GM18502 (cell line): ENCODE measurements at regions not wholly inside any gene's neighbourhood (a gene's known extent, or its start where the extent isn't known, plus 50 kb on each side); places are given as distances from the start of the nearest gene placed in this dataset.
"Not testable (repeated sequence)": the region's sequence is repeated elsewhere in the genome, so short reads cannot be mapped to it uniquely, and the experiment has no call there.

Experiments used
- ATAC-seq: cut with Tn5 transposase; IDR thresholded peaks from one replicate; pipeline ENCODE4 v1.9.1; 2021; ENCODE audit warnings: mild to moderate bottlenecking; ENCODE audit not compliant: unreplicated experiment, poor library complexity

DNA sequence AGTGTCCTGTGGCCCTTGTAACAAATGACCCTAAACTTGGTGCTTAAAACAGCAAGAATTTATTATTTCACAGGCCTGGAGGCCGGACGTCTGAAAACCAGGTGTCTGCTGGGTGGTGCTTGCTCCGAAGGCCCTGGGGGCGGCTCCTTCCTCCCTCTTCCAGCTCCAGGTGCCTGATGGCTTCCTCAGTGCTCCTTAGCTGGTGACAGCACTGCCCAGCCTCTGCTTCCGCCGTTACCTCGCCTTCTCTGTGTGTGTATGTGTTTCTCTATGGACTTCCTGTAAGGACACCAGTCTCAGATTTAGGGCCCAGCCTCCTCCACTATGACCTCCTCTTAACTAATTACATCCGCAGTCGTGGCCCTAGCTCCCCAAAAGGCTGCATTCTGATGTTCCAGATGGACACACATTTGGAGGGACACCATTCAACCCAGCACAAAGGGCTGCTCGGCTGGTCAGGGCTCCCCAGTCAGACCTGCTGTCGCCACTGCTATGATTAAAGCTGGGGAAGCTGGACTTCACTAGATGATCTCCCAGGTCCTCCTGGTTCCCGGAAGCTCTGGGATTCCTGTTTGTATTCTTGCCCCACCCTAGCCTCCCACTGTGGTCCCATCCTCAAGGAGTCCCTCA is 172.8 kb downstream of the IRF8 start:
- ATAC-seq = no peak

DNA sequence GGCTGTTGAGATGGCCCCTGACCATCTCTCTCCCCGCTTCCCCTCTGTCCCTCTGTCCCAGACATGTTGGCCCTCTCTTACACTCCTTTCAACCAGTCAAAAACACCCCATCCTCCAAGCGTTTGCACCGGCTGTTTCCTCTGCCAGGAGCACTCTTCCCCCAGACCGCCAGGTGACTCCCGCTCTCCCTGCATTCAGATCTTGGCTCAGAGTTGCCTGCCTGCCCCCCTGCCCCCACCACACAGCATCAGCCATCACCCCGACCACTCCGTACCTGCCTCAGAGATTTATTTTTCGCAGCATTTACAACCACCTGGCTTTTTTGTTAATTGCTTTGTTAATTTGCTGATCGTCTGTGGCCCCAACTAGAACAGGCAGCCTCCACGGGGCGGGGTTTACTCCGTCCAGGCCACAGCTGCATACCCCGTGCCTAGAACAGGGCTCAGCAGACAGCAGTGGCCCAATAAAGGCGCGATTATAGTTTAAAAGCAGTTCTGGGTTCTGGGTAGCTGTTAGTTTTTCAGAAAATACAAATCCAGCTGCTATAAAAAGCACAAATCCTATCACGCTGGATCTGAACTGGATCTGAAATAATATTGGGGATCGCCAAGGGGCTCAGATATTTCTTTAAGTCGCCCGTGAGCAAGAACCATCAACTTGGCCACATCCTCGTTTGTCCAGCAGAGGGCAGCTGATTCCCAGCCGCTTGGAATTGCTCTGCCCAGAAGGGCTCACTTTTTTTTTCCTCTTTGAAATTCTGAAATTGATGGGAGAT is 173.6 kb downstream of the IRF8 start:
- ATAC-seq = no peak

DNA sequence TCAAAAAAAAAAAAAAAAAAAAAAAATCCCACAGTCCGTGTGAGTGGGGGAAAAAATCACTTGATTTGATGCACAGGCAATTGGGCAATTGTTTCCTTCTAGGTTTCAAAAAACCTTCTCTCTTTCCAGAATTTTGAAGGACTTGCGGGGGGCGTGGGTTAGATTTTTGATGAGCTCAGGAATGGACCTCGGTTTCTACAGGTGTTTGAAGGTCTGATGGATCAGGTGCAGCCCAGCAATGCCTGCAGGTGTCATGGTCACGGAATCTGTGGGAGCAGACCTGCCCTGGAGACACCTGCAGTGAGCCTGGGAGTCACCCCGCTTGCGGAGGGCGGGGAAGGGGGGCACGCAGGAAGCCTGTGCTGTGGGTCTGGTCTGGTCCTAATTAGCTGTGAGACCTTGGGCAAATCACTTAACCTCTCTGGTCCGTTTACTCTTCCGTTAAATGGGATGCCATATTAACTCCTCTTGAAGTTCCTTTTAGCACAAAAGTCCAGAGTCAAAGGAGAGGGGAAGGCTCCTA is 174.2 kb downstream of the IRF8 start:
- no peak for ATAC-seq

DNA sequence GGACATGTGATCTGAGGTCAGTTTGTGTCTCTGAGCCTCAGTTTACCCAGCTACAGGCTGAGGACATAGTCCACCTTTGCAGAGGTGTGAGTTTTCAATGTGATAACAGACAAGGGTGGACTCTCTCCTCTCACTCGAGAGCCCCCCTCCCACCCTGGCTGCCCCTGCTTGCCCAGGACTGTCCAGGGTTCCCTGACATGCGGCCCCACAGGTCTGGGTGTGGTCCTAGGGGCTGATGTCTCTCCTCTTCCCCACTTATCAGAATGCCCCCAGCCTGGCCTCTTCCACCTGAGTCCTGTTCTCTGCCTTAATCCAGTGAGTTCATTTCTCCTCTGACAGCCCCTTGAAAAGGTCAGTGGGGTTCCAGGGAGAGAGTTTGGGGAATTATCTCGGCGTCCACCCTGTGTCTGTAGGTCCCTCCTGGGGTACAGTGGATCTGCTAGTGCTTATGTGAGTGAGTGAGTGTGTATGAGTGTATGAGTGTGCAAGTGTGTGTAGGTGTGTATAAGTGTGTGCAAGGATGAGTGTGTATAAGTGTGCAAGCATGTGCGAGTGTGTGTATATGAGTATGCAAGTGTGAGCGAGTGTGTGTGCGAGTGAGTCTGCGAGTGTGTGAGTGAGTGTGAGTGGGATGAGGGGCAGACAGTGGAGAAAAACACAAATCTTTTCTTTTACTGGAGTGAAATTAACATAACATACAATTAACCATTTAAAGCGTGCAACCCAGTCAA is 175.0 kb downstream of the IRF8 start:
- no peak for ATAC-seq

DNA sequence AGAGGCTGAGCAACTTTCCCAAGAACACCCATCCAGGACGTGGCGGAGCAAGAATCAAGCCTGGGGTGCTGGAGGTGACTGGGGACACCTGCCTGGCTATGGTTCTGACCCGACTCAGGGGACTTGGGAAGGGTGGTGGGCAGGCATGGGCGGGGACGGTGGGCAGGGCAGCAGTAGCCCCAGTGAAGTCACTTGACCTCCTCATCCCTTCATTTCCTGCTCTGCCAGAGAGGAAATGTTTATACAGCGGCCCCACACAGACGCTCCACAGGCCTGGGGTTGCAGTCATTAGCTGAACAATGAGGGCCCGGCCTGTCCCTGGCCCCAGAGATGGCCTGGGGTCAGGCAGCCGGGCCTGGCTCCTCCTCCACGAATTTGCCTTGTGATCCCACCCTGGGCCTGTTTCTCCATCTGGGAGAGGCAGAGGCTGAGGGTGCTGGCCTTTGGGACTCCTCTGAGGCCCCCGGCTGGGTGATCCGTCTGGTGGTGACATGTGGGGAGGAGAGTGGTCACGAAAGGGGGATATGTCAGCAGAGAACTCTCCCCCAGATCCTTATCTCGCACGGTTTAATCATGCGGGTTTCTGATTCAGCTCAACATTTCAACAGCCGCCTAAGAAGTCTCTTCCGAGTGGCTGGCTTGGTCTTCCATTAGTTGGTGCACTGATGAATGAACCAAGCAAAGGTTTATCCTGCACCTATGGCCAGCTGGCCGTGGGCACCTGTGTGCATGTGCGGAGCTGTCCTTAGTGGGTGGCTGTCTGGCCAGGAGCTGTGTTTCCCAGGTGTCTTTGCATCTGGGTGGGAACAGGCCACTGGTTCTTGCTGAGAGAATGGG is 175.9 kb downstream of the IRF8 start:
- no peak for ATAC-seq

DNA sequence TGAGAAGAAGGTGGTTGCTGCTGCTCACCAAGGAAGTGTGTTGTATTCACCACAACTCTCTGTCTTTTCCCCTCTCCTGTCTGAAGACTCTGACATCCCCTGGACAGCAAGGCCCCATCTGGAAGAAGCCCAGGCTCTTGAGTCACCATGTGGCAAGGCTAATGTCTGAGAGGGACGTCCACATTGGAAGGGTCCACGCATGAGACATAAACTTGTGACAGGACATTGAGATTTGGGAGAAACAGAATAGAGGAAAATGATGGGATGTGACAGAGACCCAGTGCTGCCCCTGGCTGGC is 176.5 kb downstream of the IRF8 start:
- ATAC-seq = no peak

DNA sequence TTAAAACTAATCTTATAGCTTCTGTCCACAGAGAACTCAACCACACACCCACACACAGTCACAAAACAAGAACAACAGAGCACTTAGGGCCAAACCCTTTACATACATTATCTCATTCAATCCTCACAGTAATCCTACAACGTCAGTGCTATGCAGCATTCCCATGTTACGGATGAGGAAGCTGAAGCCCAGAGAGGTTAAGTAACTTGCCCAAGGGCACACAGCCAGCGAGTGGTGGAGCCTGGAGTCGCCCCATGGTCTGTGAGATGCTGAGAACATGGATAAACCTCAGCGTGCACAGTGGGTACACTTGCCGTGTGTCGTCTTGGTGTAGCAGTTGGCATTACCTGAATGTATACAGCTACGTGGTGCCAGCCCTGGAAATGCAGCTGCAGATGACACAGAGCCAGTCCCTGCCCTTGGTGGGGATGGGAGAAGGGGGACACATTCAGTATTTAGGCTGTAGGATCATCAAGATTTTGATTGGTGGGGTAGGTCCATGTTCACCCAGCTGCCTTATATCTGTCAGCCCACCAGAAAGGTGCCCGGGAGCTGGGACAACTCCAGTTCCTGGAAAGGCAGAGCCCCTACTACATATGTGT is 177.0 kb downstream of the IRF8 start:
- no peak for ATAC-seq

DNA sequence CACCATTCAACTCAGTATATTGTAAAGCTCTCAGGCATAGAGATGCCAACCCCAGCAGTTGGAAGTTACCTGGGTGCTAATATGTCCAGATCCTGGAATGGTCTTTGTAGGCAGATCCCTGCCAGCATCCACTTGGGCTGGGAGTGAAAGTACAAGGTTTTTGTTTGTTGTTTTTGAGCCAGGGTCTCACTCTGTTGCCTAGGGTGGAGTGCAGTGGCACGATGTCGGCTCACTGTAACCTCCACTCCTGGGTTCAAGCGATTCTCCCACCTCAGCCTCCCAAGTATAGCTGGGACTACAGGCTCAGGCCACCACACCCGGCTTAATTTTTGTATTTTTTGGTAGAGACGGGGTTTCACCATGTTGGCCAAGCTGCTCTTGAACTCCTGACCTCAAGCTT is 177.6 kb downstream of the IRF8 start:
- ATAC-seq = no peak

DNA sequence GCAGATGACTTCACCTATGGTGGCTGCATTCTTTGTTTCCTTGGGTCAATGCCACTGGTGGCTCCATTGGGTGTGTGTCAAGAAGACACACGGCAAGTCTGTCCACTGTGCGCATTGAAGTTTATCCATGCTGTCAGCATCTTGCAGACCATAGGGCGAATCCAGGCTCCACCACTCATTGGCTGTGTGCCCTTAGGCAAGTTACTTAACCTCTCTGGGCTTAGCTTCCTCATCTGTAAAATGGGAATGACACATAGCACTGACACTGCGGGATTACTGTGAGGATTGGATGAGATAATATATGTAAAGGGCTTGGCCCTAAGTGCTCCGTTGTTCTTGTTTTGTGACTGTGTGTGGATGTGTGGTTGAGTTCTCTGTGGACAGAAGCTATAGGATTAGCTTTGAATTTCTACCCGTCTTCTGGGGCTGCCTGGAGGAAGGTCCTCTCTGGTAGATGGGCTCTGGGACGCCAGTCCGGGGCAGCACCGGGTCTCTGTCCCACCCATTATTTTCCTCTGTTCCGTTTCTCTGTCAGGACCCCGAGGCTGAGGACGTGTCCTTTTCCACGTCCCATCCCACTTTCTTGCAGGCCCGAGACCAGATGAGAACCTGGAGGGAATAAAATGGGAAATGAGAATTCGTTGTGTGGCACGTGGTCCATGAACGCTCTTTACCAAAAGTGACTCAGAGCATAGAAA is 178.4 kb downstream of the IRF8 start:
- ATAC-seq = no peak

DNA sequence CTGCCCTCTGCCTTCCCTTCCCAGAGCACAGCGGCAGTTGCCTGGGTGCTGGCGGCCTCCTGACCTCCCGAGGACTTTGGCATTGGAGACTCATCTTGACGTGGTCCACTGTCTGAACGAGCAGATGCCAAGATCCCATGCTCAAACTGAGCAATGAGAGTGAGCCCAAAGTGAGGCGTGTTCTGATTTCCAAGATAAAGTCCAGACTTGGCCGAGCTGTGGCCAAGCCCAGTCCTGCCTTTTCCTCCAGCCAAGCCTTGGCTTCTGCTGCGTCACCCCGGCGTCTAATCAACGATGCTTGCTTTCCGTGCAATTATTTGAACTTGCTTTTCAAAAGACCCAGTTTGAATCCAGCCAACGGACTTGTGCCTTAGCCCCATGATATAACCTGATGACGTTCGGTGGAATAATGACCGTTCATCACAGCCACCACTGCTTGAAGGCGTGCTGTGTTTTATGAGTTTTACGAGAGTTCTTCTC is 179.2 kb downstream of the IRF8 start:
- ATAC-seq = no peak

DNA sequence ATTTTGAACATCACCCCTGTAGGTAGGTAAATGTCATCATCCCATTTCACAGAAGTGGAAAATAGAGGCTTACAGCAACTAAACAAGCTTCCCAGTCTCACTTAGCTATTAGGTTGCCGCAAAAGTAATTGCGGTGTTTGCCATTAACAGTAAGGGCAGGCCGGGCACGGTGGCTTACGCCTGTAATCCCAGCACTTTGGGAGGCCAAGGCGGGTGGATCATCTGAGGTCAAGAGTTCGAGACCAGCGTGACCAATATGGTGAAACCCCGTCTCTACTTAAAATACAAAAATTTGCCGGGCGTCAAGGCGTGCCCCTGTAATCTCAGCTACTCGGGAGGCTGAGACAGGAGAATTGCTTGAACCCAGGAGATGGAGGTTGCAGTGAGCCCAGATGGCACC is 179.7 kb downstream of the IRF8 start:
- not testable (repeated sequence) for ATAC-seq

DNA sequence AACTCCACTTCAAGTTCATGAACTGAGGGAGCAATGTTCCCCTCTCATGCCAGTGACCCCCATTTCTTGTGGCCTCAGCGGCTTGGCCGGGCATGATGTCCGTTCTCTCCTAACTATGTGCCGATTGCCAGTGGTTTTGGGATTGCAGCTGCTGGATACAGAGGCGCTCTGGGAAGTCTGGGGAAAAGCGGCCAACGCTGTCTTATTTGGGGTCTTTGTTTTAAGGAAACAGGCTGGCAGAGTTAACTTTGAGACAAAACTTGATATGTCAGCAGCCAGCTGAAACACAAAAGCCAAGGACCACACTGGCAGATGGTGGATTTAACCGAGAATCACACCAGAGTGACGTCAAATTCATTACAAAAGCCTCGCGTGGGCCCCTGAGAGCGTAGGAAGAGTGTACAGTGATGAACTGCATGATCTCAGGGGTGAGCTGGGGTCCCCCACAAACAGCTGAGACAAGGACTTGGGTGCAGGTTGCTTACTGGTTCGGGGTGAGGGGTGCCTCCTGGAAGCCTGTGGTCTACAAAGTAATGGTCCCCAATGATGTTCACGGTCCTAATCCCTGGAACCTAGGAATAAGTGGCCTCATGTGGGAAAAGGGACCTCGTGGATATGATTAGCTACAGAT is 180.4 kb downstream of the IRF8 start:
- ATAC-seq = no peak

DNA sequence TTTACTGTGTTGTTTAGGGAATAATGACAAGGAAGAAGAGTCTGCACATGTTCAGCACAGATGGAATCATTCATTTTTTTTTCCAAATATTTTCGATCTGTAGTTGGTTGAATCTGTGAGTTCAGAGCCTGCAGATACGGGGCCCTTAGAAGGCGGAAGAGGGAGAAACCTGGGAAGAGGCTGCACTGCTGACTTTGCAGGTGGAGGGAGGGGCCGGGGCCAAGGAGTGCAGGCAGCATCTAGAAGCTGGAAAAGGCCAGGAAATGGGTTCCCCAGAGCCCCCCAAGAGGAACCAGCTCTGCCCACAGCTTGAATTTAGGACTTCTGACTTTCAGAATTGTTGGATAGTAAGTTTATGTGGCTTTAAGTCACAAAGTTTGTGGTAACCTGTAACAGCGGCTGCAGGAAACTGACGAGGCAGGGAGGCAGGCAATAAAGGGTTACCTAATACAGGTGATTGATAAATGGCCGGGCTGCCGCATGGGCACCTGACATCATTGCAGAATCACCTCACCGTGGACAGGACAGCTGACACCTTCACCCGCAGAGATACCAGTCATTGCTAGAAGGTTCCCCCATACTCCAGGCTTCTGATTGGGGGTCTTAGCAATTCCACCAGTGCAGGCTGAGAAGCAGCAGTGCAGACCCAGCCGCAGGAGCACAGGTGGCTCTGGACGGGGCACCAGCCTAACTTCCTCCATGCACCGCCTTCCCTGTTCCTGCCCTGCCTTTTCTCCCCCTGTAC is 181.3 kb downstream of the IRF8 start:
- ATAC-seq = no peak

DNA sequence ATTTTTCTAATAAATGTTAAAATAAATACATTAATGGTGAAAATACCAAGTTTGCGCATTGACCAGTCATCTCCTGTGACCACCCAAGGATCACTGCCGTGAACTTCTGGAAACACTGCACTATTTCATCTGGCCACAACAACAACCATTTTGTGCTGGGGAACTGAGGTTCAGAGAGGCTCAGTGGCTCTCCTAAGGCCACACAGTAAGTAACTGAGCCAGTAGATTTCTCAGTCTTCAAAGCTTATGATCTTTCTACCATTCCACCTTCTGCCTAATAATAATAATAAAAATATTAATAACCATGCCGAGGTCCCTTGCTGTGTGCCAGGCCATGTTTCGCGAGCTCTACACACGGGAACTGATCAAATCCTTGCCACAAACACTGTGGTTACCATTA is 182.0 kb downstream of the IRF8 start:
- no peak for ATAC-seq

DNA sequence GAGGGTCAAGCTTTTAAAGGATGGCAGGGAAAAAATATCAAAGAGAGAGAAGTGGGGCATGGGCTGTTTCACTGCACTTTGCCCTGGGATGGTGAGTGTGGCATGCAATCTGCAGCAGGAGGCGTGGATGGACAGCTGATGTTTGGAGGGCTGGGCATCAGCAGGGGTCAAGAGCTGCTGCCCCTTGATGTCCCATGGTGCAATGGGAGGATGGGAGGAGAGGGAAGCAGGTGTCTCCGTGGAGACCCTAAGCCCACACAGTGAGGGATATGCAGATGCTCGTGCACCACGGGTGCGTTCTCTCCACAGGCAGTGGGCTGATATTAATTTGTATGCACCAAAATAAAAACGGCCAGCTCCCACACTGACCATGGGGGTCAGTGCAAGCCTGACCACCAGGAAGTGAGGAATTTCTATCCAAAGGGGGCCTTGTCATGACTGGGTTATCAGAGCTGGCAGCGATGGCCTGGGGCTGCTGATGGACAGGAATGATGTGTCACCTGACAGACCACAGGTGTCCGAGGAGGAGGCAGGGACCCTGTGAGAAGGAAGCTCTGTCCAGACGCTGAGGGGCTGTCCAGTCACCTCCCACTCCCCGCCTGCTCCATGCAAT is 183.6 kb downstream of the IRF8 start:
- ATAC-seq = no peak

DNA sequence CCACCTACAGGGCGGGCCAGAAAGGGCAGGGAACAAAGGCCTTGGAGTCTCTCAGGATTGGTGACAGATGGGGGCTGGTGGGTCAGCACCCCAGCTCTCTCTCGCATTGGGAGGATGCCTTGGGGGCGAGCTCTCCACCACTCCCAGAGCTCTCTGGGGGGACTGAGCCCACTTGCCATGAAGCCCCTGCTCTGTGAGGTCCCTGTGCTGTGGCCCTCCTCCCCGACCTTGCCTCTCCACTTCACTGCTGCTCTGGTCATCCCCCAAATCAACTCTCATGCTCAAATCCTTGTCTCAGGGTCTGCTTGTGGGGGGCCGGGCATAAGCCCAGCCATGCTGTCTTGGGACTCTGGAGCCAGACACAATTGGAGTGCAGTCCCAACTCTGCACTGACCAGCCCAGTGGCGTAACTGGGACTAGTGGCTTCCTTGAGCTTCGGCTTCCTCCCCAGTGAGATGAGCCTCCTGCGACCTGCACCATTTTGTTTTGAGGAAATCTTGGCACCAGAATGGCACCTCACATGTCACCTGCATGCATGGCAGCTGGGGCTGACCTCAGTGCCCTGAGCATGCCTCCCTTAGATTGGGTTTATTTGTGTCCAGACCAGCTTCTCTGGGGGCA is 184.5 kb downstream of the IRF8 start:
- no peak for ATAC-seq

DNA sequence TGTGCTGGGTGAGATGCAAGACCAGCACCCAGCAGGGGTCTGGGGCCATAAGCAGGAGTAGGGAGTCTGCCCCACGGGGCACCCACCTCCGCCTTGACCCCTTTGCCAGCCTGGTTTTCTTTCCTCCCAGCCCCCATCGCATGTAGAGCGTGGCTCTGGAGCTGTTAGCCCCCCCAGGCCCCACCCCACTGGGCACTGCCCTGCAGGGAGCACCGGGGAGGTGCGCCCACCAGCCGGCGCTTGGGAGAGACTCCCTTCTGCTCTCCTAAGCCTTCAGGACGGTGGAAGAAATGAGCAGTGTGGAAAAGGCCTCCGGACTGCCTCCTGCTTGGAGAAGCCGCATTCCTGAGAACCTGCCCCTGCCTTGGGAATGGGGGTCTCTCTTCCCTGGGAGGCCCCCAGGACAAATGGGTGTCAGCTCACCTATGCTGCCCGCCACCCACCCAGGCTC is 186.2 kb downstream of the IRF8 start:
- no peak for ATAC-seq
